SK-N-SH (cell line): ENCODE measurements at regions not wholly inside any gene's neighbourhood (a gene's known extent, or its start where the extent isn't known, plus 50 kb on each side); places are given as distances from the start of the nearest gene placed in this dataset.

Source experiments
- CTCF ChIA-PET: fragments of 300-600, 350-600 bp; formaldehyde crosslinking; extraction: SDS; loops from one replicate; lab custom pipeline; 2021; lab: Yijun Ruan, JAX
- POLR2A ChIA-PET: fragments of 350-600 bp; sonication (Branson Sonifier 250); formaldehyde crosslinking; extraction: SDS; loops from one replicate; lab custom pipeline; 2020; ENCODE audit warnings: antibody characterized with exemption, inconsistent platforms; lab: Yijun Ruan, JAX
- DNase-seq: peaks from one replicate; pipeline ENCODE4 v3.0.0; 2012
- H2AFZ ChIP-seq: fragments of 200-600 bp; sonication (generic); 2 replicates; pipeline ENCODE4 v1.8.1; 2016; ENCODE audit warnings: antibody characterized with exemption, mild to moderate bottlenecking, low read depth
- H3F3A ChIP-seq: fragments of 200-600 bp; sonication (generic); replicated peaks from 2 replicates; pipeline ENCODE3; 2016; ENCODE audit warnings: antibody characterized with exemption, mild to moderate bottlenecking; ENCODE audit not compliant: insufficient read depth
- H3K27ac ChIP-seq, 2 experiments: fragments of 200-500 bp in 1 of 2; fragments of 200-600 bp in 1 of 2; sonication (Bioruptor generic) in 1 of 2; sonication (generic), shearing (Covaris generic) in 1 of 2; 2 replicates each; pipeline versions ENCODE4 v1.5.1 to v1.6.1; 2014 to 2016; ENCODE audit warnings: low read depth in 2 of 2, inconsistent platforms in 1 of 2, low read length in 1 of 2, mild to moderate bottlenecking in 1 of 2, mixed read lengths in 1 of 2
- H3K27me3 ChIP-seq: fragments of 200-600 bp; sonication (generic), shearing (Covaris generic); 2 replicates; pipeline ENCODE4 v1.6.1; 2016; ENCODE audit warnings: mixed run types; ENCODE audit not compliant: insufficient read depth
- H3K36me3 ChIP-seq, 2 experiments: fragments of 200-500 bp in 1 of 2; fragments of 200-600 bp in 1 of 2; sonication (Bioruptor generic) in 1 of 2; sonication (generic) in 1 of 2; replicated peaks in 1 of 2; 2 replicates each; pipeline versions ENCODE3 to v1.5.1; 2014 to 2016; ENCODE audit warnings: low read length in 1 of 2, mild to moderate bottlenecking in 1 of 2; ENCODE audit not compliant: insufficient read depth in 2 of 2, control insufficient read depth in 1 of 2
- H3K4me1 ChIP-seq, 2 experiments: fragments of 200-500 bp in 1 of 2; fragments of 200-600 bp in 1 of 2; sonication (Bioruptor generic) in 1 of 2; sonication (generic), shearing (Covaris generic) in 1 of 2; 2 replicates each; pipeline versions ENCODE4 v1.5.1 to v1.6.1; 2014 to 2016; ENCODE audit warnings: low read depth in 1 of 2, low read length in 1 of 2, mixed run types in 1 of 2; ENCODE audit not compliant: insufficient read depth in 2 of 2, control insufficient read depth in 1 of 2
- H3K4me2 ChIP-seq: fragments of 200-600 bp; sonication (generic), shearing (Covaris generic); 2 replicates; pipeline ENCODE4 v1.6.1; 2017; ENCODE audit warnings: mixed run types
- H3K4me3 ChIP-seq, 2 experiments: fragments of 200-500 bp in 1 of 2; fragments of 200-600 bp in 1 of 2; sonication (Bioruptor generic) in 1 of 2; sonication (generic), shearing (Covaris generic) in 1 of 2; 2 replicates each; pipeline versions ENCODE4 v1.5.1 to v1.8.1; 2014 to 2016; ENCODE audit warnings: low read depth in 2 of 2, inconsistent platforms in 1 of 2, low read length in 1 of 2, mild to moderate bottlenecking in 1 of 2, mixed read lengths in 1 of 2, moderate library complexity in 1 of 2
- H3K79me2 ChIP-seq: fragments of 200-600 bp; sonication (generic); 2 replicates; pipeline ENCODE4 v1.8.1; 2017; ENCODE audit warnings: mild to moderate bottlenecking; ENCODE audit not compliant: insufficient read depth
- H3K9ac ChIP-seq: fragments of 200-600 bp; sonication (generic); 2 replicates; pipeline ENCODE4 v1.6.1; 2017; ENCODE audit warnings: mixed run types
- H3K9me2 ChIP-seq: fragments of 200-600 bp; sonication (generic); 2 replicates; pipeline ENCODE4 v1.6.1; 2017; ENCODE audit warnings: mixed run types
- H3K9me3 ChIP-seq: fragments of 200-600 bp; sonication (generic); 2 replicates; pipeline ENCODE4 v1.6.1; 2017; ENCODE audit warnings: mixed run types, mild to moderate bottlenecking, moderate library complexity
- H4K20me1 ChIP-seq: fragments of 200-600 bp; sonication (generic); 2 replicates; pipeline ENCODE4 v1.6.1; 2017; ENCODE audit warnings: mild to moderate bottlenecking, mixed run types; ENCODE audit not compliant: insufficient read depth
- ELF1 ChIP-seq: IDR thresholded peaks from 2 replicates; pipeline ENCODE4 v1.4.0; 2012
- EP300 ChIP-seq, 2 experiments: IDR thresholded peaks; 2 replicates each; pipeline versions ENCODE4 v1.4.0 to v1.6.1; 2012; ENCODE audit warnings: borderline replicate concordance in 1 of 2, low read depth in 1 of 2, low read length in 1 of 2
- EZH2phosphoT487 ChIP-seq: fragments of 200-600 bp; sonication (generic); IDR thresholded peaks from 2 replicates; pipeline ENCODE4 v1.6.1; 2017; ENCODE audit warnings: low read depth, mixed run types, mild to moderate bottlenecking, antibody characterized with exemption, moderate library complexity, borderline replicate concordance
- FOSL2 ChIP-seq: IDR thresholded peaks from 2 replicates; pipeline ENCODE4 v1.4.0; 2012; ENCODE audit warnings: low read depth, mild to moderate bottlenecking, moderate library complexity, borderline replicate concordance
- GABPA ChIP-seq: IDR thresholded peaks from 2 replicates; pipeline ENCODE4 v1.4.0; 2012; ENCODE audit warnings: low read depth, mild to moderate bottlenecking
- JUND ChIP-seq: IDR thresholded peaks from 2 replicates; pipeline ENCODE4 v1.4.0; 2012
- NFIC ChIP-seq: IDR thresholded peaks from 2 replicates; pipeline ENCODE4 v1.4.0; 2012; ENCODE audit warnings: borderline replicate concordance
- NRF1 ChIP-seq: IDR thresholded peaks from 2 replicates; pipeline ENCODE4 v1.6.1; 2012; ENCODE audit warnings: low read depth, mild to moderate bottlenecking, low read length
- RCOR1 ChIP-seq: fragments of 150-350 bp; IDR thresholded peaks from 2 replicates; pipeline ENCODE4 v1.6.1; 2017; ENCODE audit warnings: antibody characterized with exemption, low read length
- RFX5 ChIP-seq: IDR thresholded peaks from 2 replicates; pipeline ENCODE4 v1.6.1; 2012; ENCODE audit warnings: mild to moderate bottlenecking, improper control_type of control experiment, low read length
- SMC3 ChIP-seq: IDR thresholded peaks from 2 replicates; pipeline ENCODE4 v1.6.1; 2012; ENCODE audit warnings: low read depth, low read length, improper control_type of control experiment
- TCF12 ChIP-seq: IDR thresholded peaks from 2 replicates; pipeline ENCODE4 v1.4.0; 2012
- YY1 ChIP-seq: IDR thresholded peaks from 2 replicates; pipeline ENCODE4 v1.4.0; 2012; ENCODE audit warnings: low read depth, mild to moderate bottlenecking
- WGBS: methylation state at CpG from one replicate; pipeline ENCODE4 v1.1.6; 2017; ENCODE audit warnings: low lambda C conversion rate; 5-methylcytosine and 5-hydroxymethylcytosine counted together
- TF ChIP-seq, protein P1 (sequence below): fragments of 150-350 bp; IDR thresholded peaks from 2 replicates; pipeline ENCODE4 v1.6.1; 2017; ENCODE audit warnings: antibody characterized with exemption, low read length, low read depth, borderline replicate concordance
- TF ChIP-seq, protein P2 (sequence below): IDR thresholded peaks from 2 replicates; pipeline ENCODE4 v1.4.0; 2012; ENCODE audit warnings: low read depth, borderline replicate concordance
- TF ChIP-seq, protein P3 (sequence below): fragments of 150-350 bp; IDR thresholded peaks from 2 replicates; pipeline ENCODE4 v1.6.1; 2016; ENCODE audit warnings: mild to moderate bottlenecking, low read depth, low read length
- TF ChIP-seq, protein P4 (sequence below): IDR thresholded peaks from 2 replicates; pipeline ENCODE4 v1.4.0; 2012; ENCODE audit warnings: low read depth, borderline replicate concordance
- TF ChIP-seq, protein P5 (sequence below): fragments of 200-600 bp; sonication (generic); IDR thresholded peaks from 2 replicates; pipeline ENCODE4 v1.6.1; 2017; ENCODE audit warnings: antibody characterized with exemption, mild to moderate bottlenecking, moderate library complexity

DNA sequence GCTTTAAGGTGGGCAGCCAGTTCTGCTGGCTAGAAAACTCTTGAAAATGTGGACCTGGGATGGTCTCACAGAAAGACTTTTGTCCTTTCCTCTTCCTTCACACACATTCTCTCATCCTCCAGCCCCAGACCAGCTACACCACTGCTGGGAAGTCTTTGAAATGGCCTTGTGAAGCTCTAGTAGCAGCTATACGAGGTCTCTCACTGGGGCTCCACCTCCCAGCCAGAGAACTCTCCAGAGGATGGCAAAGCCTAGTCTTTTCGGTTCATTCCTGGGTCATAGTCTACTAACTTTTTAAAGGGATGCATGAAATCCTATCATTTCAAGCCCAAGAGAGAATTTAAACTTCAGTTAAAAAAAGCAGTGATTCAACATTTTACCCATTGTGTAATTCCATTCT lies 133.9 kb upstream of the ERCC6L2 start:
- H3K36me3 ChIP-seq: no peaks in the 10 kb centered on the region
- no peak overlapping the region for H3K27ac ChIP-seq
- ChIA-PET CTCF (interaction anchor here (0.9 kb wide), 1 partner anchor 392 kb away, joined by 3 read pairs; no protein-coding TSS in a partner anchor), POLR2A (no interaction called here)
- no peaks in the 10 kb centered on the region for H3K27me3 ChIP-seq
- H4K20me1 ChIP-seq: no peaks in the 10 kb centered on the region
- H2AFZ ChIP-seq: no peak overlapping the region
- H3K9ac ChIP-seq: no peak overlapping the region
- H3F3A ChIP-seq: no peaks in the 10 kb centered on the region
- H3K4me1 ChIP-seq: peaks cover 0 to 16% of the 10 kb centered on the region in 2 experiments; a peak in 1 of 4 replicates
- no peaks in the 10 kb centered on the region for H3K9me3 ChIP-seq
- no peak overlapping the region for H3K4me2 ChIP-seq
- H3K4me3 ChIP-seq: no peak overlapping the region
- no peak for DNase-seq
- no peaks in the 10 kb centered on the region for H3K9me2 ChIP-seq
- TF ChIP-seq RCOR1 (no peak), GABPA (no peak), YY1 (no peak), JUND (no peak), EP300 (IDR thresholded peaks at IDR 0.05; ENCODE audit: borderline replicate concordance in 1 of 2, low read depth in 1 of 2, low read length in 1 of 2) (no peak), FOSL2 (no peak), EZH2phosphoT487 (no peak), NFIC (no peak), ELF1 (no peak), SMC3 (no peak), NRF1 (no peak), RFX5 (no peak), TCF12 (no peak)
- TF ChIP-seq, protein P1, sequence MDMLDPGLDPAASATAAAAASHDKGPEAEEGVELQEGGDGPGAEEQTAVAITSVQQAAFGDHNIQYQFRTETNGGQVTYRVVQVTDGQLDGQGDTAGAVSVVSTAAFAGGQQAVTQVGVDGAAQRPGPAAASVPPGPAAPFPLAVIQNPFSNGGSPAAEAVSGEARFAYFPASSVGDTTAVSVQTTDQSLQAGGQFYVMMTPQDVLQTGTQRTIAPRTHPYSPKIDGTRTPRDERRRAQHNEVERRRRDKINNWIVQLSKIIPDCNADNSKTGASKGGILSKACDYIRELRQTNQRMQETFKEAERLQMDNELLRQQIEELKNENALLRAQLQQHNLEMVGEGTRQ: no peak
- TF ChIP-seq, protein P2, sequence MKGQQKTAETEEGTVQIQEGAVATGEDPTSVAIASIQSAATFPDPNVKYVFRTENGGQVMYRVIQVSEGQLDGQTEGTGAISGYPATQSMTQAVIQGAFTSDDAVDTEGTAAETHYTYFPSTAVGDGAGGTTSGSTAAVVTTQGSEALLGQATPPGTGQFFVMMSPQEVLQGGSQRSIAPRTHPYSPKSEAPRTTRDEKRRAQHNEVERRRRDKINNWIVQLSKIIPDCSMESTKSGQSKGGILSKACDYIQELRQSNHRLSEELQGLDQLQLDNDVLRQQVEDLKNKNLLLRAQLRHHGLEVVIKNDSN: no peak
- TF ChIP-seq, protein P3, sequence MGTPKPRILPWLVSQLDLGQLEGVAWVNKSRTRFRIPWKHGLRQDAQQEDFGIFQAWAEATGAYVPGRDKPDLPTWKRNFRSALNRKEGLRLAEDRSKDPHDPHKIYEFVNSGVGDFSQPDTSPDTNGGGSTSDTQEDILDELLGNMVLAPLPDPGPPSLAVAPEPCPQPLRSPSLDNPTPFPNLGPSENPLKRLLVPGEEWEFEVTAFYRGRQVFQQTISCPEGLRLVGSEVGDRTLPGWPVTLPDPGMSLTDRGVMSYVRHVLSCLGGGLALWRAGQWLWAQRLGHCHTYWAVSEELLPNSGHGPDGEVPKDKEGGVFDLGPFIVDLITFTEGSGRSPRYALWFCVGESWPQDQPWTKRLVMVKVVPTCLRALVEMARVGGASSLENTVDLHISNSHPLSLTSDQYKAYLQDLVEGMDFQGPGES: no peak
- TF ChIP-seq, protein P4, sequence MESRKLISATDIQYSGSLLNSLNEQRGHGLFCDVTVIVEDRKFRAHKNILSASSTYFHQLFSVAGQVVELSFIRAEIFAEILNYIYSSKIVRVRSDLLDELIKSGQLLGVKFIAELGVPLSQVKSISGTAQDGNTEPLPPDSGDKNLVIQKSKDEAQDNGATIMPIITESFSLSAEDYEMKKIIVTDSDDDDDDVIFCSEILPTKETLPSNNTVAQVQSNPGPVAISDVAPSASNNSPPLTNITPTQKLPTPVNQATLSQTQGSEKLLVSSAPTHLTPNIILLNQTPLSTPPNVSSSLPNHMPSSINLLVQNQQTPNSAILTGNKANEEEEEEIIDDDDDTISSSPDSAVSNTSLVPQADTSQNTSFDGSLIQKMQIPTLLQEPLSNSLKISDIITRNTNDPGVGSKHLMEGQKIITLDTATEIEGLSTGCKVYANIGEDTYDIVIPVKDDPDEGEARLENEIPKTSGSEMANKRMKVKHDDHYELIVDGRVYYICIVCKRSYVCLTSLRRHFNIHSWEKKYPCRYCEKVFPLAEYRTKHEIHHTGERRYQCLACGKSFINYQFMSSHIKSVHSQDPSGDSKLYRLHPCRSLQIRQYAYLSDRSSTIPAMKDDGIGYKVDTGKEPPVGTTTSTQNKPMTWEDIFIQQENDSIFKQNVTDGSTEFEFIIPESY: no peak
- TF ChIP-seq, protein P5, sequence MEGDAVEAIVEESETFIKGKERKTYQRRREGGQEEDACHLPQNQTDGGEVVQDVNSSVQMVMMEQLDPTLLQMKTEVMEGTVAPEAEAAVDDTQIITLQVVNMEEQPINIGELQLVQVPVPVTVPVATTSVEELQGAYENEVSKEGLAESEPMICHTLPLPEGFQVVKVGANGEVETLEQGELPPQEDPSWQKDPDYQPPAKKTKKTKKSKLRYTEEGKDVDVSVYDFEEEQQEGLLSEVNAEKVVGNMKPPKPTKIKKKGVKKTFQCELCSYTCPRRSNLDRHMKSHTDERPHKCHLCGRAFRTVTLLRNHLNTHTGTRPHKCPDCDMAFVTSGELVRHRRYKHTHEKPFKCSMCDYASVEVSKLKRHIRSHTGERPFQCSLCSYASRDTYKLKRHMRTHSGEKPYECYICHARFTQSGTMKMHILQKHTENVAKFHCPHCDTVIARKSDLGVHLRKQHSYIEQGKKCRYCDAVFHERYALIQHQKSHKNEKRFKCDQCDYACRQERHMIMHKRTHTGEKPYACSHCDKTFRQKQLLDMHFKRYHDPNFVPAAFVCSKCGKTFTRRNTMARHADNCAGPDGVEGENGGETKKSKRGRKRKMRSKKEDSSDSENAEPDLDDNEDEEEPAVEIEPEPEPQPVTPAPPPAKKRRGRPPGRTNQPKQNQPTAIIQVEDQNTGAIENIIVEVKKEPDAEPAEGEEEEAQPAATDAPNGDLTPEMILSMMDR: no peak
- no peaks in the 10 kb centered on the region for H3K79me2 ChIP-seq
- WGBS: 29% methylated on average over 2 of the region's 2 CpGs
